ENCODE measurements at regions not wholly inside any gene's neighbourhood (a gene's known extent, or its start where the extent isn't known, plus 50 kb on each side); places are given as distances from the start of the nearest gene placed in this dataset.

- no peak overlapping the region for H3K4me3 Mint-ChIP-seq (ENCODE audit: unreplicated experiment)
- no peaks in the 10 kb centered on the region; the same call in 1 of the 2 replicates for H3K27me3 ChIP-seq (replicated peaks; ENCODE audit: control insufficient read depth, insufficient read depth, low read length)
- BruUV-seq (replicated peaks) = no TSS peak
- CTCF ChIA-PET = interaction anchor here (2.9 kb wide), 1 partner anchor 209 kb away, joined by 6 read pairs; no protein-coding TSS in a partner anchor
- H3K4me3 ChIP-seq (ENCODE audit: low read depth, low read length) = no peak overlapping the region
- no peaks in the 10 kb centered on the region for H3K9me3 Mint-ChIP-seq (ENCODE audit: unreplicated experiment)
- H3K36me3 Mint-ChIP-seq (ENCODE audit: insufficient read depth, unreplicated experiment) = no peaks in the 10 kb centered on the region
- H3K9me3 ChIP-seq = no peaks in the 10 kb centered on the region
- POLR2A ChIA-PET = no interaction called here
- H3K27ac Mint-ChIP-seq (ENCODE audit: unreplicated experiment) = no peak overlapping the region
- intact Hi-C loops (cut with micrococcal nuclease; ENCODE audit: unreplicated experiment) = loop anchor here (1.0 kb wide), 2 partner anchors 74 to 209 kb away; no protein-coding TSS in a partner anchor
- no peaks in the 10 kb centered on the region for H3K4me1 Mint-ChIP-seq (ENCODE audit: low read depth, unreplicated experiment)
- 0 out of 2 replicates have a peak, but pooled peaks cover 8% of the 10 kb centered on the region for H3K4me1 ChIP-seq
- no peaks in the 10 kb centered on the region for H3K36me3 ChIP-seq (ENCODE audit: control insufficient read depth, insufficient read depth, low read length)
- no peak for DNase-seq
- peaks cover 29% of the 10 kb centered on the region for H3K27me3 Mint-ChIP-seq (ENCODE audit: insufficient read depth, unreplicated experiment)
- TF ChIP-seq, protein P1, sequence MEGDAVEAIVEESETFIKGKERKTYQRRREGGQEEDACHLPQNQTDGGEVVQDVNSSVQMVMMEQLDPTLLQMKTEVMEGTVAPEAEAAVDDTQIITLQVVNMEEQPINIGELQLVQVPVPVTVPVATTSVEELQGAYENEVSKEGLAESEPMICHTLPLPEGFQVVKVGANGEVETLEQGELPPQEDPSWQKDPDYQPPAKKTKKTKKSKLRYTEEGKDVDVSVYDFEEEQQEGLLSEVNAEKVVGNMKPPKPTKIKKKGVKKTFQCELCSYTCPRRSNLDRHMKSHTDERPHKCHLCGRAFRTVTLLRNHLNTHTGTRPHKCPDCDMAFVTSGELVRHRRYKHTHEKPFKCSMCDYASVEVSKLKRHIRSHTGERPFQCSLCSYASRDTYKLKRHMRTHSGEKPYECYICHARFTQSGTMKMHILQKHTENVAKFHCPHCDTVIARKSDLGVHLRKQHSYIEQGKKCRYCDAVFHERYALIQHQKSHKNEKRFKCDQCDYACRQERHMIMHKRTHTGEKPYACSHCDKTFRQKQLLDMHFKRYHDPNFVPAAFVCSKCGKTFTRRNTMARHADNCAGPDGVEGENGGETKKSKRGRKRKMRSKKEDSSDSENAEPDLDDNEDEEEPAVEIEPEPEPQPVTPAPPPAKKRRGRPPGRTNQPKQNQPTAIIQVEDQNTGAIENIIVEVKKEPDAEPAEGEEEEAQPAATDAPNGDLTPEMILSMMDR (IDR thresholded peaks at IDR 0.05; ENCODE audit: insufficient read depth in 1 of 2, low read depth in 1 of 2, low read length in 1 of 2, severe bottlenecking in 1 of 2, unreplicated experiment in 1 of 2) = no peak
Measured at GRCh38 chr10:100669616-100670015, 75.8 kb upstream of the PAX2 start.

DNA sequence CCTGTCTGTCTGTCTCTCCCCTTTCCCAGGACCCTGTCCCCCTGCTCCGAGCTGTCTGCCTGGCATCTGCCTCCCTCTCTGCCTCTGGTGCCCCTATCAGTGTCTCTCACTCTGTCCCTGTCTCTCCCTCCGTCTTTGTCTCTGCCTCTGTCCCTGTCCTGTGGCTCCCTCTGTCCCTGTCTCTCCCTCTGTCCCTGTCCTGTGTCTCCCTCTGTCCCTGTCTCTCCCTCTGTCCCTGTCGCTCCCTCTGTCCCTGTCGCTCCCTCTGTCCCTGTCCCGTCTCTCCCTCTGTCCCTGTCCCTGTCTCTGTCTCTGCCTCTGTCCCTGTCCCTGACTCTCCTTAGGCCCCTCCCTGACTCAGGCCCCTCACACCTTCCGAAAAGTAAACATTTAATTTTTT is 75.0 kb upstream of the PAX2 start:
- Histone ChIP-seq H3K27me3 (replicated peaks; ENCODE audit: control insufficient read depth, insufficient read depth, low read length) (no peaks in the 10 kb centered on the region; the same call in 1 of the 2 replicates), H3K4me3 (ENCODE audit: low read depth, low read length) (no peak overlapping the region), H3K36me3 (ENCODE audit: control insufficient read depth, insufficient read depth, low read length) (no peaks in the 10 kb centered on the region), H3K4me1 (0 out of 2 replicates have a peak, but pooled peaks cover 8% of the 10 kb centered on the region), H3K9me3 (no peaks in the 10 kb centered on the region)
- intact Hi-C loops (cut with micrococcal nuclease; ENCODE audit: unreplicated experiment) = loop anchor here (1.0 kb wide), 2 partner anchors 73 to 208 kb away; no protein-coding TSS in a partner anchor
- Mint-ChIP-seq H3K27me3 (ENCODE audit: insufficient read depth, unreplicated experiment) (peaks cover 29% of the 10 kb centered on the region), H3K36me3 (ENCODE audit: insufficient read depth, unreplicated experiment) (no peaks in the 10 kb centered on the region), H3K4me3 (ENCODE audit: unreplicated experiment) (peak overlapping the region; percentile 54), H3K9me3 (ENCODE audit: unreplicated experiment) (no peaks in the 10 kb centered on the region), H3K27ac (ENCODE audit: unreplicated experiment) (no peak overlapping the region), H3K4me1 (ENCODE audit: low read depth, unreplicated experiment) (no peaks in the 10 kb centered on the region)
- CTCF ChIA-PET = interaction anchor here (0.8 to 2.9 kb wide), 3 partner anchors 59 to 208 kb away, joined by 4 to 6 read pairs (median 5); no protein-coding TSS in a partner anchor
- no TSS peak for BruUV-seq (replicated peaks)
- POLR2A ChIA-PET = no interaction called here
- no peak for DNase-seq
- TF ChIP-seq, protein P1 (IDR thresholded peaks at IDR 0.05; ENCODE audit: insufficient read depth in 1 of 2, low read depth in 1 of 2, low read length in 1 of 2, severe bottlenecking in 1 of 2, unreplicated experiment in 1 of 2) = no peak

DNA sequence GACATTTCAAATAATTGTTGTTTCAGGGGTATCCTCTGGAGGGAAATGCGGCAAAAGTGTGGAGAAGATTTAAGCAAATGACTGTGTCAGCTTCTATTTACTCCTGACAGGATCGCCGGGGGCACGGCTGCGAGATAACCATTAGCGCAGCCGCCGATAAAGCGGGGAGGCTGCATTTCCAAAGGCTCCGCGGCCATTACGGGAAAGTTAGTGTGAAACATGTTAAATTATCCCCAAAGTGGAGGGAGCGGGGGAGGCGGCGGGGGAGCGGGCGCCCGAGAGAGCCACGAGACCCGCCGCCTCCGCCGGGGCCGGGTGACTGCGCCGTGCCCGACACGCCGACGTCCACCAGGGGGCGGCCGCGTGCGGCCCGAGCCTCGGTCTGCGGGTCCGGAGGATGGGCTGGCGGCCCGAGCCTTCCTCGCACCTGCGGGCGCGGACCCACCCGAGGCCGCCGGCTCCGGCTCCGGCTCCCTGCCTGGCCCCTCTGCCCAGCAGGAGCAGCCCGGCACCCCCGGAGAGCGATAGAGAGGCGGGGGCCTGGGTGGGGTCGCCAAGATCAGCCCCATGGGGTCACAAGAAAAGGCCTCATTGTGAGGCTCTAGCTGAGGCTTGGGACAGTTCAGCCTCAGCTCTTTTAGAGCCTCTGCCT is 74.4 kb upstream of the PAX2 start:
- Mint-ChIP-seq H3K4me3 (ENCODE audit: unreplicated experiment) (peak overlapping the region; percentile 54), H3K36me3 (ENCODE audit: insufficient read depth, unreplicated experiment) (no peaks in the 10 kb centered on the region), H3K27me3 (ENCODE audit: insufficient read depth, unreplicated experiment) (peaks cover 29% of the 10 kb centered on the region), H3K27ac (ENCODE audit: unreplicated experiment) (no peak overlapping the region), H3K9me3 (ENCODE audit: unreplicated experiment) (no peaks in the 10 kb centered on the region), H3K4me1 (ENCODE audit: low read depth, unreplicated experiment) (no peaks in the 10 kb centered on the region)
- no TSS peak for BruUV-seq (replicated peaks)
- Histone ChIP-seq H3K36me3 (ENCODE audit: control insufficient read depth, insufficient read depth, low read length) (no peaks in the 10 kb centered on the region), H3K9me3 (no peaks in the 10 kb centered on the region), H3K27me3 (replicated peaks; ENCODE audit: control insufficient read depth, insufficient read depth, low read length) (no peaks in the 10 kb centered on the region; the same call in 1 of the 2 replicates), H3K4me3 (ENCODE audit: low read depth, low read length) (peak overlapping the region; percentile 24), H3K4me1 (0 out of 2 replicates have a peak, but pooled peaks cover 8% of the 10 kb centered on the region)
- CTCF ChIA-PET = interaction anchor here (0.8 to 2.9 kb wide), 3 partner anchors 58 to 207 kb away, joined by 4 to 6 read pairs (median 5); no protein-coding TSS in a partner anchor
- TF ChIP-seq, protein P1 (IDR thresholded peaks at IDR 0.05; ENCODE audit: insufficient read depth in 1 of 2, low read depth in 1 of 2, low read length in 1 of 2, severe bottlenecking in 1 of 2, unreplicated experiment in 1 of 2) = peak; percentile 51 to 94
- POLR2A ChIA-PET = no interaction called here
- DNase-seq = peak in 1 of 2 experiments; percentile 77
- intact Hi-C loops (cut with micrococcal nuclease; ENCODE audit: unreplicated experiment) = loop anchor here (1.0 kb wide), 2 partner anchors 72 to 207 kb away; no protein-coding TSS in a partner anchor

All from Caco-2 (cell line).